HCT116 (cell line): ENCODE measurements at regions not wholly inside any gene's neighbourhood (a gene's known extent, or its start where the extent isn't known, plus 50 kb on each side); places are given as distances from the start of the nearest gene placed in this dataset.

Experiments used
- ATAC-seq: fragments of 200-7000 bp; cut with Tn5 transposase; 2 replicates; pipeline ENCODE4 v1.9.1; 2020; ENCODE audit warnings: mild to moderate bottlenecking, moderate library complexity
- BruUV-seq: library from RNA; stranded (reverse); fragments of 400-500 nt; replicated peaks from 2 replicates; lab custom pipeline; 2021; lab: Mats Ljungman, UMichigan
- CTCF ChIA-PET: fragments of 300-600 bp; sonication (Branson Sonifier 250); formaldehyde crosslinking; loops from one replicate; lab custom pipeline; 2021; ENCODE audit warnings: antibody characterized with exemption; lab: Charles Lee
- POLR2A ChIA-PET: fragments of 300-600, 350-600 bp; sonication (Branson Sonifier 250); formaldehyde crosslinking; loops from one replicate; lab custom pipeline; 2021; ENCODE audit warnings: antibody characterized with exemption; lab: Charles Lee
- RAD21 ChIA-PET, 2 experiments: fragments of 300-600 bp; sonication (Branson Sonifier 250); formaldehyde crosslinking; loops; one replicate each; lab custom pipeline; 2023; ENCODE audit warnings: low total read pairs in 2 of 2; ENCODE audit not compliant: uncharacterized antibody in 2 of 2, unreplicated experiment in 2 of 2, low non-redundant PET in 1 of 2; lab: Charles Lee
- DNase-seq: peaks from one replicate; pipeline ENCODE4 v3.0.0-alpha.2; 2010; ENCODE audit warnings: low read depth, low spot score
- H2AFZ ChIP-seq: fragments of 200-600 bp; shearing (Covaris generic), sonication (generic); 2 replicates; pipeline ENCODE4 v1.6.1; 2017; ENCODE audit warnings: low read depth, mixed run types, mixed read lengths, antibody characterized with exemption, low read length; ENCODE audit not compliant: poor library complexity, severe bottlenecking
- H3K27ac ChIP-seq: 2 replicates; pipeline ENCODE4 v1.5.1; 2012; ENCODE audit warnings: low read depth, low read length
- H3K27me3 ChIP-seq: fragments of 200-600 bp; sonication (generic); 2 replicates; pipeline ENCODE4 v1.6.1; 2016; ENCODE audit warnings: mixed run types, low read length, mixed read lengths; ENCODE audit not compliant: insufficient read depth
- H3K36me3 ChIP-seq, 2 experiments: fragments of 200-500 bp in 1 of 2; fragments of 200-600 bp in 1 of 2; sonication (Bioruptor generic) in 1 of 2; sonication (generic) in 1 of 2; 2 replicates each; pipeline versions ENCODE4 v1.5.1 to v1.6.1; 2014 to 2016; ENCODE audit warnings: low read length in 2 of 2, inconsistent platforms in 1 of 2, mixed read lengths in 1 of 2, mixed run types in 1 of 2; ENCODE audit not compliant: insufficient read depth in 2 of 2, control insufficient read depth in 1 of 2
- H3K4me1 ChIP-seq, 2 experiments: fragments of 200-600 bp in 1 of 2; sonication (generic) in 1 of 2; 2 replicates each; pipeline versions ENCODE4 v1.5.1 to v1.6.1; 2012 to 2017; ENCODE audit warnings: low read length in 2 of 2, inconsistent platforms in 1 of 2, mild to moderate bottlenecking in 1 of 2, mixed read lengths in 1 of 2, mixed run types in 1 of 2, moderate library complexity in 1 of 2; ENCODE audit not compliant: insufficient read depth in 2 of 2, control insufficient read depth in 1 of 2
- H3K4me2 ChIP-seq: fragments of 200-600 bp; sonication (generic); 2 replicates; pipeline ENCODE4 v1.6.1; 2017; ENCODE audit warnings: mixed run types, low read length, mixed read lengths
- H3K4me3 ChIP-seq, 2 experiments: fragments of 200-600 bp in 1 of 2; sonication (generic) in 1 of 2; replicated peaks in 1 of 2; 2 replicates each; pipeline ENCODE4 v1.5.1; 2011 to 2016; ENCODE audit warnings: low read length in 2 of 2, control low read depth in 1 of 2, low read depth in 1 of 2, mild to moderate bottlenecking in 1 of 2, mixed read lengths in 1 of 2, mixed run types in 1 of 2
- H3K79me2 ChIP-seq: fragments of 200-600 bp; sonication (generic); 2 replicates; pipeline ENCODE4 v1.6.1; 2017; ENCODE audit warnings: mild to moderate bottlenecking, mixed run types, low read length, moderate library complexity, mixed read lengths; ENCODE audit not compliant: insufficient read depth
- H3K9ac ChIP-seq: fragments of 200-600 bp; sonication (generic); 2 replicates; pipeline ENCODE4 v1.6.1; 2016; ENCODE audit warnings: low read length, mixed read lengths
- H3K9me2 ChIP-seq: fragments of 200-600 bp; sonication (generic), shearing (Covaris generic); 2 replicates; pipeline ENCODE4 v1.6.1; 2017; ENCODE audit warnings: mixed run types, mild to moderate bottlenecking, moderate library complexity; ENCODE audit not compliant: insufficient read depth
- H3K9me3 ChIP-seq, 2 experiments: fragments of 200-500 bp in 1 of 2; fragments of 200-600 bp in 1 of 2; sonication (Bioruptor generic) in 1 of 2; sonication (generic) in 1 of 2; 2 replicates each; pipeline ENCODE4 v1.6.1; 2014 to 2017; ENCODE audit warnings: low read length in 2 of 2, mixed read lengths in 2 of 2, inconsistent platforms in 1 of 2, low read depth in 1 of 2, mild to moderate bottlenecking in 1 of 2, mixed run types in 1 of 2, moderate library complexity in 1 of 2; ENCODE audit not compliant: control insufficient read depth in 1 of 2, insufficient read depth in 1 of 2
- H4K20me1 ChIP-seq: fragments of 200-600 bp; sonication (generic), shearing (Covaris generic); 2 replicates; pipeline ENCODE4 v1.6.1; 2017; ENCODE audit warnings: mixed run types, mild to moderate bottlenecking, moderate library complexity; ENCODE audit not compliant: insufficient read depth
- CBX3 ChIP-seq: IDR thresholded peaks from 2 replicates; pipeline ENCODE4 v1.6.1; 2012; ENCODE audit warnings: low read depth
- CTCF ChIP-seq, 3 experiments: fragments of 200-600 bp in 1 of 3; sonication (generic) in 1 of 3; IDR thresholded peaks in 2 of 3; conservative IDR thresholded peaks in 1 of 3; 2 replicates each; pipeline ENCODE4 v1.5.1; 2012 to 2017; ENCODE audit warnings: low read depth in 2 of 3, low read length in 2 of 3, antibody characterized with exemption in 1 of 3, borderline replicate concordance in 1 of 3, control low read depth in 1 of 3, mild to moderate bottlenecking in 1 of 3, mixed read lengths in 1 of 3, mixed run types in 1 of 3, moderate library complexity in 1 of 3; ENCODE audit not compliant: insufficient read depth in 1 of 3
- EGR1 ChIP-seq: IDR thresholded peaks from 2 replicates; pipeline ENCODE4 v1.6.1; 2012; ENCODE audit warnings: low read depth
- ELF1 ChIP-seq: IDR thresholded peaks from 2 replicates; pipeline ENCODE4 v1.6.1; 2012; ENCODE audit warnings: low read depth, borderline replicate concordance
- EZH2 ChIP-seq: fragments of 200-600 bp; sonication (generic); IDR thresholded peaks from 2 replicates; pipeline ENCODE4 v1.6.1; 2017; ENCODE audit warnings: antibody characterized with exemption, mixed run types
- EZH2phosphoT487 ChIP-seq: fragments of 200-600 bp; IDR thresholded peaks from 2 replicates; pipeline ENCODE4 v1.6.1; 2018; ENCODE audit warnings: antibody characterized with exemption, borderline replicate concordance
- JUND ChIP-seq: IDR thresholded peaks from 2 replicates; pipeline ENCODE4 v1.6.1; 2012
- POLR2A ChIP-seq: IDR thresholded peaks from 2 replicates; pipeline ENCODE4 v1.7.0; 2011; ENCODE audit warnings: borderline replicate concordance; ENCODE audit not compliant: insufficient read depth, insufficient read length; ENCODE audit errors: extremely low read depth
- SIN3A ChIP-seq: IDR thresholded peaks from 2 replicates; pipeline ENCODE4 v1.6.1; 2012; ENCODE audit warnings: low read depth
- SP1 ChIP-seq: IDR thresholded peaks from 2 replicates; pipeline ENCODE4 v1.6.1; 2012; ENCODE audit warnings: low read depth
- SRF ChIP-seq: IDR thresholded peaks from 2 replicates; pipeline ENCODE4 v1.6.1; 2012; ENCODE audit warnings: low read depth
- TCF7L2 ChIP-seq: IDR thresholded peaks from 2 replicates; pipeline ENCODE4 v1.7.0; 2011; ENCODE audit warnings: borderline replicate concordance, inconsistent platforms; ENCODE audit not compliant: insufficient read depth, insufficient read length; ENCODE audit errors: extremely low read depth
- YY1 ChIP-seq: IDR thresholded peaks from 2 replicates; pipeline ENCODE4 v1.6.1; 2011; ENCODE audit warnings: low read length, low read depth, moderate library complexity, mild to moderate bottlenecking; ENCODE audit not compliant: insufficient replicate concordance; ENCODE audit errors: extremely low read depth
- ZFX ChIP-seq: fragments of 450-650 bp; IDR thresholded peaks from 2 replicates; pipeline ENCODE4 v1.6.1; 2017
- ZNF274 ChIP-seq: fragments of 200-500 bp; sonication (Bioruptor generic); IDR thresholded peaks from 2 replicates; pipeline ENCODE4 v1.6.1; 2014; ENCODE audit warnings: mild to moderate bottlenecking, low read depth, low read length, inconsistent platforms
- intact Hi-C: fragments of 100-400 bp; cut with micrococcal nuclease; formaldehyde crosslinking; loops from 2 replicates; pipeline ENCODE4 v1.10.0; 2022
- TF ChIP-seq, protein P1 (sequence below): IDR thresholded peaks from 2 replicates; pipeline ENCODE4 v1.6.1; 2011; ENCODE audit warnings: mild to moderate bottlenecking, low read length, moderate library complexity; ENCODE audit not compliant: insufficient replicate concordance; ENCODE audit errors: extremely low read depth
- TF ChIP-seq, protein P2 (sequence below): IDR thresholded peaks from 2 replicates; pipeline ENCODE4 v1.6.1; 2012
- TF ChIP-seq, protein P3 (sequence below): IDR thresholded peaks from 2 replicates; pipeline ENCODE4 v1.6.1; 2012
- TF ChIP-seq, protein P4 (sequence below): IDR thresholded peaks from 2 replicates; pipeline ENCODE4 v1.6.1; 2012; ENCODE audit warnings: low read depth

- BruUV-seq: no TSS peak
- Histone ChIP-seq H2AFZ (no peak overlapping the region), H3K4me3 (no peak overlapping the region), H3K9me3 (no peaks in the 10 kb centered on the region), H3K27ac (no peak overlapping the region), H4K20me1 (no peaks in the 10 kb centered on the region; the same call in 1 of the 2 replicates), H3K36me3 (no peaks in the 10 kb centered on the region), H3K27me3 (no peaks in the 10 kb centered on the region), H3K79me2 (no peaks in the 10 kb centered on the region), H3K4me2 (no peak overlapping the region), H3K9ac (no peak overlapping the region), H3K4me1 (no peaks in the 10 kb centered on the region; a peak in 1 of 4 replicates), H3K9me2 (no peaks in the 10 kb centered on the region)
- ATAC-seq: no peak
- intact Hi-C loops: no loop called here
- DNase-seq: no peak
- no peak for TF ChIP-seq SIN3A
- TF ChIP-seq POLR2A: no peak
- TF ChIP-seq, protein P1, sequence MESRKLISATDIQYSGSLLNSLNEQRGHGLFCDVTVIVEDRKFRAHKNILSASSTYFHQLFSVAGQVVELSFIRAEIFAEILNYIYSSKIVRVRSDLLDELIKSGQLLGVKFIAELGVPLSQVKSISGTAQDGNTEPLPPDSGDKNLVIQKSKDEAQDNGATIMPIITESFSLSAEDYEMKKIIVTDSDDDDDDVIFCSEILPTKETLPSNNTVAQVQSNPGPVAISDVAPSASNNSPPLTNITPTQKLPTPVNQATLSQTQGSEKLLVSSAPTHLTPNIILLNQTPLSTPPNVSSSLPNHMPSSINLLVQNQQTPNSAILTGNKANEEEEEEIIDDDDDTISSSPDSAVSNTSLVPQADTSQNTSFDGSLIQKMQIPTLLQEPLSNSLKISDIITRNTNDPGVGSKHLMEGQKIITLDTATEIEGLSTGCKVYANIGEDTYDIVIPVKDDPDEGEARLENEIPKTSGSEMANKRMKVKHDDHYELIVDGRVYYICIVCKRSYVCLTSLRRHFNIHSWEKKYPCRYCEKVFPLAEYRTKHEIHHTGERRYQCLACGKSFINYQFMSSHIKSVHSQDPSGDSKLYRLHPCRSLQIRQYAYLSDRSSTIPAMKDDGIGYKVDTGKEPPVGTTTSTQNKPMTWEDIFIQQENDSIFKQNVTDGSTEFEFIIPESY: no peak
- no peak for TF ChIP-seq ZNF274
- TF ChIP-seq TCF7L2: no peak
- no peak for TF ChIP-seq EZH2
- no peak for TF ChIP-seq SP1
- TF ChIP-seq, protein P2, sequence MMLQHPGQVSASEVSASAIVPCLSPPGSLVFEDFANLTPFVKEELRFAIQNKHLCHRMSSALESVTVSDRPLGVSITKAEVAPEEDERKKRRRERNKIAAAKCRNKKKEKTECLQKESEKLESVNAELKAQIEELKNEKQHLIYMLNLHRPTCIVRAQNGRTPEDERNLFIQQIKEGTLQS: no peak
- TF ChIP-seq CTCF (IDR thresholded peaks at IDR 0.05 in 2 of 3, conservative IDR thresholded peaks at IDR 0.05 in 1 of 3; ENCODE audit: borderline replicate concordance in 1 of 3, insufficient read depth in 1 of 3, low read depth in 2 of 3, low read length in 2 of 3): no peak
- no peak for TF ChIP-seq JUND
- no peak for TF ChIP-seq ZFX
- TF ChIP-seq, protein P3, sequence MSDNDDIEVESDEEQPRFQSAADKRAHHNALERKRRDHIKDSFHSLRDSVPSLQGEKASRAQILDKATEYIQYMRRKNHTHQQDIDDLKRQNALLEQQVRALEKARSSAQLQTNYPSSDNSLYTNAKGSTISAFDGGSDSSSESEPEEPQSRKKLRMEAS: no peak
- TF ChIP-seq CBX3: no peak
- TF ChIP-seq, protein P4, sequence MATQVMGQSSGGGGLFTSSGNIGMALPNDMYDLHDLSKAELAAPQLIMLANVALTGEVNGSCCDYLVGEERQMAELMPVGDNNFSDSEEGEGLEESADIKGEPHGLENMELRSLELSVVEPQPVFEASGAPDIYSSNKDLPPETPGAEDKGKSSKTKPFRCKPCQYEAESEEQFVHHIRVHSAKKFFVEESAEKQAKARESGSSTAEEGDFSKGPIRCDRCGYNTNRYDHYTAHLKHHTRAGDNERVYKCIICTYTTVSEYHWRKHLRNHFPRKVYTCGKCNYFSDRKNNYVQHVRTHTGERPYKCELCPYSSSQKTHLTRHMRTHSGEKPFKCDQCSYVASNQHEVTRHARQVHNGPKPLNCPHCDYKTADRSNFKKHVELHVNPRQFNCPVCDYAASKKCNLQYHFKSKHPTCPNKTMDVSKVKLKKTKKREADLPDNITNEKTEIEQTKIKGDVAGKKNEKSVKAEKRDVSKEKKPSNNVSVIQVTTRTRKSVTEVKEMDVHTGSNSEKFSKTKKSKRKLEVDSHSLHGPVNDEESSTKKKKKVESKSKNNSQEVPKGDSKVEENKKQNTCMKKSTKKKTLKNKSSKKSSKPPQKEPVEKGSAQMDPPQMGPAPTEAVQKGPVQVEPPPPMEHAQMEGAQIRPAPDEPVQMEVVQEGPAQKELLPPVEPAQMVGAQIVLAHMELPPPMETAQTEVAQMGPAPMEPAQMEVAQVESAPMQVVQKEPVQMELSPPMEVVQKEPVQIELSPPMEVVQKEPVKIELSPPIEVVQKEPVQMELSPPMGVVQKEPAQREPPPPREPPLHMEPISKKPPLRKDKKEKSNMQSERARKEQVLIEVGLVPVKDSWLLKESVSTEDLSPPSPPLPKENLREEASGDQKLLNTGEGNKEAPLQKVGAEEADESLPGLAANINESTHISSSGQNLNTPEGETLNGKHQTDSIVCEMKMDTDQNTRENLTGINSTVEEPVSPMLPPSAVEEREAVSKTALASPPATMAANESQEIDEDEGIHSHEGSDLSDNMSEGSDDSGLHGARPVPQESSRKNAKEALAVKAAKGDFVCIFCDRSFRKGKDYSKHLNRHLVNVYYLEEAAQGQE: no peak
- no peak for TF ChIP-seq ELF1
- TF ChIP-seq YY1: no peak
- no peak for TF ChIP-seq SRF
- TF ChIP-seq EZH2phosphoT487: no peak
- no peak for TF ChIP-seq EGR1
- CTCF ChIA-PET: no interaction called here
- RAD21 ChIA-PET: no interaction called here
- POLR2A ChIA-PET: no interaction called here
These were observed 402.8 kb upstream of the NWD2 start for GRCh38 chr4:36841583-36842326.
